A549 (cell line): ENCODE measurements at regions not wholly inside any gene's neighbourhood (a gene's known extent, or its start where the extent isn't known, plus 50 kb on each side); places are given as distances from the start of the nearest gene placed in this dataset.

Experiments used
- ATAC-seq, 2 experiments: fragments of 200-7000 bp in 1 of 2; fragments of >200 bp in 1 of 2; cut with Nextera tagmentation in 1 of 2; cut with Tn5 transposase in 1 of 2; 3 replicates each; pipeline versions ENCODE4 v1.8.0 to v1.9.1; 2018 to 2020; ENCODE audit warnings: mild to moderate bottlenecking in 1 of 2, moderate library complexity in 1 of 2
- CTCF ChIA-PET: fragments of 300-600 bp; sonication (Branson Sonifier 250); formaldehyde crosslinking; extraction: SDS; loops from one replicate; lab custom pipeline; 2021; ENCODE audit warnings: antibody characterized with exemption, inconsistent platforms; lab: Yijun Ruan, JAX
- POLR2A ChIA-PET: fragments of 350-600 bp; formaldehyde crosslinking; extraction: SDS; loops from one replicate; lab custom pipeline; 2021; ENCODE audit warnings: antibody characterized with exemption, inconsistent platforms; lab: Yijun Ruan, JAX
- DNase-seq, 2 experiments: peaks; one replicate each; pipeline versions ENCODE4 v3.0.0 to v3.0.0-alpha.2; 2011 to 2016; ENCODE audit warnings: low read depth in 1 of 2, low spot score in 1 of 2
- FAIRE-seq: peaks from 2 replicates; lab custom pipeline; 2011; peaks lifted over from hg19 to GRCh38; lab: Jason Lieb, UNC
- H3K27ac ChIP-seq, 2 experiments: fragments of >200 bp; sonication (Bioruptor Twin); formaldehyde crosslinking; 3 replicates each; pipeline ENCODE4 v1.5.1; 2016 to 2017
- H3K4me1 ChIP-seq: fragments of >200 bp; sonication (Bioruptor Twin); formaldehyde crosslinking; 3 replicates; pipeline ENCODE4 v1.6.1; 2016
- H3K4me2 ChIP-seq: fragments of >200 bp; sonication (Bioruptor Twin); formaldehyde crosslinking; 3 replicates; pipeline ENCODE4 v1.6.1; 2016
- H3K4me3 ChIP-seq: fragments of >200 bp; sonication (Bioruptor Twin); formaldehyde crosslinking; 3 replicates; pipeline ENCODE4 v1.5.1; 2016
- H3K9me3 ChIP-seq: fragments of >200 bp; sonication (Bioruptor Twin); formaldehyde crosslinking; 3 replicates; pipeline ENCODE4 v1.6.1; 2016
- CEBPB ChIP-seq, 2 experiments: fragments of >200 bp in 1 of 2; sonication (Bioruptor Twin) in 1 of 2; formaldehyde crosslinking in 1 of 2; IDR thresholded peaks; 2 replicates each; pipeline ENCODE4 v1.6.1; 2012 to 2016
- CHD4 ChIP-seq: fragments of 200-600 bp; sonication (generic); IDR thresholded peaks from 2 replicates; pipeline ENCODE4 v1.6.1; 2016; ENCODE audit warnings: antibody characterized with exemption, mild to moderate bottlenecking, borderline replicate concordance
- EP300 ChIP-seq, 2 experiments: fragments of >200 bp; sonication (Bioruptor Twin); formaldehyde crosslinking; IDR thresholded peaks; 2 replicates in 1 of 2; 3 replicates in 1 of 2; pipeline ENCODE4 v1.6.1; 2016 to 2017
- FOSB ChIP-seq: fragments of 250-450 bp; sonication (Bioruptor Pico); IDR thresholded peaks from 2 replicates; pipeline ENCODE4 v1.5.0; 2020; ENCODE audit warnings: mild to moderate bottlenecking, moderate library complexity
- FOXS1 ChIP-seq: fragments of 250-450 bp; sonication (Bioruptor Pico); IDR thresholded peaks from 2 replicates; pipeline ENCODE4 v1.5.0; 2020; ENCODE audit warnings: mild to moderate bottlenecking, moderate library complexity
- GATA3 ChIP-seq: IDR thresholded peaks from 2 replicates; pipeline ENCODE4 v1.6.1; 2012; ENCODE audit warnings: borderline replicate concordance
- JUNB ChIP-seq: fragments of >200 bp; sonication (Bioruptor Twin); formaldehyde crosslinking; IDR thresholded peaks from 2 replicates; pipeline ENCODE4 v1.6.1; 2016
- NFE2L2 ChIP-seq: fragments of 150-350 bp; conservative IDR thresholded peaks from 2 replicates; pipeline ENCODE4 v1.6.1; 2014; ENCODE audit warnings: low read length
- NPAS2 ChIP-seq: fragments of 250-450 bp; sonication (Bioruptor Pico); IDR thresholded peaks from 2 replicates; pipeline ENCODE4 v1.8.0; 2022; ENCODE audit warnings: mild to moderate bottlenecking, moderate library complexity, borderline replicate concordance
- NR3C1 ChIP-seq: fragments of >200 bp; sonication (Bioruptor Twin); formaldehyde crosslinking; IDR thresholded peaks from 3 replicates; pipeline ENCODE4 v1.6.1; 2017
- PHF8 ChIP-seq: fragments of 200-600 bp; sonication (generic); IDR thresholded peaks from 2 replicates; pipeline ENCODE4 v1.6.1; 2016; ENCODE audit warnings: low read depth, mild to moderate bottlenecking, antibody characterized with exemption, moderate library complexity, borderline replicate concordance
- RAD21 ChIP-seq, 2 experiments: fragments of >200 bp in 1 of 2; sonication (Bioruptor Twin) in 1 of 2; formaldehyde crosslinking in 1 of 2; IDR thresholded peaks in 1 of 2; conservative IDR thresholded peaks in 1 of 2; 2 replicates in 1 of 2; 3 replicates in 1 of 2; pipeline ENCODE4 v1.6.1; 2012 to 2018; ENCODE audit warnings: inconsistent platforms in 1 of 2
- TFCP2L1 ChIP-seq: fragments of 250-450 bp; sonication (Bioruptor Pico); IDR thresholded peaks from 2 replicates; pipeline ENCODE4 v1.5.0; 2021; ENCODE audit warnings: mild to moderate bottlenecking
- ZFP36 ChIP-seq: fragments of 450-650 bp; IDR thresholded peaks from 2 replicates; pipeline ENCODE4 v1.6.1; 2014; ENCODE audit warnings: borderline replicate concordance; ENCODE audit not compliant: partially characterized antibody
- ZSCAN20 ChIP-seq: fragments of 250-450 bp; sonication (Bioruptor Pico); IDR thresholded peaks from 2 replicates; pipeline ENCODE4 v1.8.0; 2022; ENCODE audit warnings: mild to moderate bottlenecking, moderate library complexity
- WGBS: methylation state at CpG from one replicate; pipeline ENCODE4 v1.1.6; 2017; ENCODE audit errors: missing lambda C conversion rate; 5-methylcytosine and 5-hydroxymethylcytosine counted together
- TF ChIP-seq, protein P1 (sequence below): fragments of 250-450 bp; sonication (Bioruptor Pico); IDR thresholded peaks from 2 replicates; pipeline ENCODE4 v1.5.0; 2021; ENCODE audit warnings: mild to moderate bottlenecking, moderate library complexity, borderline replicate concordance
- TF ChIP-seq, protein P2 (sequence below): fragments of >200 bp; sonication (Bioruptor Twin); formaldehyde crosslinking; IDR thresholded peaks from 3 replicates; pipeline ENCODE4 v1.5.1; 2016
- TF ChIP-seq, protein P3 (sequence below): fragments of 200-600 bp; sonication (generic); IDR thresholded peaks from 2 replicates; pipeline ENCODE4 v1.6.1; 2016; ENCODE audit warnings: antibody characterized with exemption, mild to moderate bottlenecking, moderate library complexity

DNA sequence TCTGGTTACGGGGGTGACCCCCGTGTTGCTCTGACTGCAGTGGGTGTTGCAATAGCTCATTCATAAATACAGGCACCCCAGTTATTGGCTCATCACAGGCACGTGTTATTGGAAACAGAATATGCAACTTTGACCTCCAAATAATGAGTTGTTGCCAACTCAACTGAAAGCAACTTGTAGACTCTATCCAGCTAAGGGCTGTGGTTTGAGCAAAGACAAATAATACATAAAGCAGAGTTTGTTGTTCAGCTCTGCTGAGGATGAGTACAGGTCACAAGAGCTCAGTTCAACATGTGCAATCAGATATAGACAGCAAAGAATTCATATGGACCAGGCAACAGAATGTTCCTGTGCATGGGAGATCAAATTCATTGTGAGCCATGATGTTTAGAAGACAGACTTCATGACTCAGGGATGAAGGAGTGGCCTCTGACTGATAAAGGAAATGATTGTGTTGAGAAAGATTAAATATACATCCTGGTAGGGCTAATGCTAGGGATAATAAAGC, 87.6 kb upstream of the LRIG1 start:
- no peak overlapping the region; a peak in 1 of 6 replicates for H3K27ac ChIP-seq
- TF ChIP-seq GATA3 = no peak
- TF ChIP-seq, protein P1, sequence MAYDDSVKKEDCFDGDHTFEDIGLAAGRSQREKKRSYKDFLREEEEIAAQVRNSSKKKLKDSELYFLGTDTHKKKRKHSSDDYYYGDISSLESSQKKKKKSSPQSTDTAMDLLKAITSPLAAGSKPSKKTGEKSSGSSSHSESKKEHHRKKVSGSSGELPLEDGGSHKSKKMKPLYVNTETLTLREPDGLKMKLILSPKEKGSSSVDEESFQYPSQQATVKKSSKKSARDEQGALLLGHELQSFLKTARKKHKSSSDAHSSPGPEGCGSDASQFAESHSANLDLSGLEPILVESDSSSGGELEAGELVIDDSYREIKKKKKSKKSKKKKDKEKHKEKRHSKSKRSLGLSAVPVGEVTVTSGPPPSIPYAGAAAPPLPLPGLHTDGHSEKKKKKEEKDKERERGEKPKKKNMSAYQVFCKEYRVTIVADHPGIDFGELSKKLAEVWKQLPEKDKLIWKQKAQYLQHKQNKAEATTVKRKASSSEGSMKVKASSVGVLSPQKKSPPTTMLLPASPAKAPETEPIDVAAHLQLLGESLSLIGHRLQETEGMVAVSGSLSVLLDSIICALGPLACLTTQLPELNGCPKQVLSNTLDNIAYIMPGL = no peak
- no peak for TF ChIP-seq PHF8
- TF ChIP-seq RAD21 (conservative IDR thresholded peaks at IDR 0.05 in 1 of 2, IDR thresholded peaks at IDR 0.05 in 1 of 2) = no peak
- TF ChIP-seq, protein P2, sequence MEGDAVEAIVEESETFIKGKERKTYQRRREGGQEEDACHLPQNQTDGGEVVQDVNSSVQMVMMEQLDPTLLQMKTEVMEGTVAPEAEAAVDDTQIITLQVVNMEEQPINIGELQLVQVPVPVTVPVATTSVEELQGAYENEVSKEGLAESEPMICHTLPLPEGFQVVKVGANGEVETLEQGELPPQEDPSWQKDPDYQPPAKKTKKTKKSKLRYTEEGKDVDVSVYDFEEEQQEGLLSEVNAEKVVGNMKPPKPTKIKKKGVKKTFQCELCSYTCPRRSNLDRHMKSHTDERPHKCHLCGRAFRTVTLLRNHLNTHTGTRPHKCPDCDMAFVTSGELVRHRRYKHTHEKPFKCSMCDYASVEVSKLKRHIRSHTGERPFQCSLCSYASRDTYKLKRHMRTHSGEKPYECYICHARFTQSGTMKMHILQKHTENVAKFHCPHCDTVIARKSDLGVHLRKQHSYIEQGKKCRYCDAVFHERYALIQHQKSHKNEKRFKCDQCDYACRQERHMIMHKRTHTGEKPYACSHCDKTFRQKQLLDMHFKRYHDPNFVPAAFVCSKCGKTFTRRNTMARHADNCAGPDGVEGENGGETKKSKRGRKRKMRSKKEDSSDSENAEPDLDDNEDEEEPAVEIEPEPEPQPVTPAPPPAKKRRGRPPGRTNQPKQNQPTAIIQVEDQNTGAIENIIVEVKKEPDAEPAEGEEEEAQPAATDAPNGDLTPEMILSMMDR = no peak
- no peak for TF ChIP-seq CEBPB (IDR thresholded peaks at IDR 0.05)
- no peak for TF ChIP-seq ZSCAN20 (CRISPR knock-in tag)
- TF ChIP-seq FOSB (CRISPR knock-in tag) = no peak
- TF ChIP-seq CHD4 = no peak
- no peak for TF ChIP-seq NFE2L2
- no peak for TF ChIP-seq NR3C1
- no peak for TF ChIP-seq TFCP2L1 (CRISPR knock-in tag)
- TF ChIP-seq ZFP36 = no peak
- TF ChIP-seq, all 56 proteins: peak for 0
- Histone ChIP-seq H3K4me2 (no peak overlapping the region), H3K4me3 (no peak overlapping the region), H3K4me1 (peaks cover 6% of the 10 kb centered on the region), H3K9me3 (no peaks in the 10 kb centered on the region)
- ATAC-seq (no peak), FAIRE-seq (no peak), DNase-seq (no peak)
- ChIA-PET POLR2A (no interaction called here), CTCF (no interaction called here)
- WGBS = 57% methylated on average over 3 of the region's 3 CpGs

DNA sequence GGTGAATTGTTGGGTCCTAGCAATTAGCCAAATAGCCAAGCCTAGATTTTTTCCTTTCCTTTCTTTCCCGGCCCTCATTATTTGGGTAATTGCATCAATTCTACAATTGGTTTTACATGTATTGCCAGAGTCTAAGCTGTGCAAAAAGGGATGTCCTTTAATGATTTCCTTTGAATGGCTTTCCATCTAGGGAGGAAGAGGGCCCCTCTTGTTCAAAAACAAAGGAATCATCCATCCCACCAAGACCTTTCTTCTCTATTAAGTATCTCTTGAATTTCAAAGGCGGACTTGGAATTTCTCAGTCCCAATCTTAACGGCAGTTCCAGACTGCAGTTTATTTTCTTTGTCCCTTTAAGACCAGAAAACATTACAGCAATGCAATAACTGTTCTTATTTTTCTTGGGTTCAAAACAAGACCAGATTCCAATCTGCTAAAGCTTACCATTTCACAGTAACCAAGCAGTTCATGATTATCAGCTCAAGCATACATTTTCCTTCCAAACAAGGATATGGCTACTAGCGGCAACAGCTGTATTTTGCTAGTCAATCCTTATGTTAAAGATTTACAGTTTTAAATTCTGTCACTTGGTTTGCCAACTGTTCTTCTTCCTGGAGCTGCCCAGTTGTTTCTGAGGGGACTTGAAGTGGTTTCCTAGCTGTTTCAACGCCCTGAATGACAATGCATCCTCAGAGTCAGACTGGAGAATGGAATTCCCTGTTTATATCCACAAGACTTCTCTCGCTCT, 91.4 kb upstream of the LRIG1 start:
- FAIRE-seq (no peak), DNase-seq (no peak)
- Histone ChIP-seq H3K4me1 (peaks cover 23% of the 10 kb centered on the region), H3K4me3 (no peak overlapping the region)
- TF ChIP-seq, protein P3, sequence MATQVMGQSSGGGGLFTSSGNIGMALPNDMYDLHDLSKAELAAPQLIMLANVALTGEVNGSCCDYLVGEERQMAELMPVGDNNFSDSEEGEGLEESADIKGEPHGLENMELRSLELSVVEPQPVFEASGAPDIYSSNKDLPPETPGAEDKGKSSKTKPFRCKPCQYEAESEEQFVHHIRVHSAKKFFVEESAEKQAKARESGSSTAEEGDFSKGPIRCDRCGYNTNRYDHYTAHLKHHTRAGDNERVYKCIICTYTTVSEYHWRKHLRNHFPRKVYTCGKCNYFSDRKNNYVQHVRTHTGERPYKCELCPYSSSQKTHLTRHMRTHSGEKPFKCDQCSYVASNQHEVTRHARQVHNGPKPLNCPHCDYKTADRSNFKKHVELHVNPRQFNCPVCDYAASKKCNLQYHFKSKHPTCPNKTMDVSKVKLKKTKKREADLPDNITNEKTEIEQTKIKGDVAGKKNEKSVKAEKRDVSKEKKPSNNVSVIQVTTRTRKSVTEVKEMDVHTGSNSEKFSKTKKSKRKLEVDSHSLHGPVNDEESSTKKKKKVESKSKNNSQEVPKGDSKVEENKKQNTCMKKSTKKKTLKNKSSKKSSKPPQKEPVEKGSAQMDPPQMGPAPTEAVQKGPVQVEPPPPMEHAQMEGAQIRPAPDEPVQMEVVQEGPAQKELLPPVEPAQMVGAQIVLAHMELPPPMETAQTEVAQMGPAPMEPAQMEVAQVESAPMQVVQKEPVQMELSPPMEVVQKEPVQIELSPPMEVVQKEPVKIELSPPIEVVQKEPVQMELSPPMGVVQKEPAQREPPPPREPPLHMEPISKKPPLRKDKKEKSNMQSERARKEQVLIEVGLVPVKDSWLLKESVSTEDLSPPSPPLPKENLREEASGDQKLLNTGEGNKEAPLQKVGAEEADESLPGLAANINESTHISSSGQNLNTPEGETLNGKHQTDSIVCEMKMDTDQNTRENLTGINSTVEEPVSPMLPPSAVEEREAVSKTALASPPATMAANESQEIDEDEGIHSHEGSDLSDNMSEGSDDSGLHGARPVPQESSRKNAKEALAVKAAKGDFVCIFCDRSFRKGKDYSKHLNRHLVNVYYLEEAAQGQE = no peak
- TF ChIP-seq JUNB (no peak), NPAS2 (CRISPR knock-in tag) (no peak), EP300 (IDR thresholded peaks at IDR 0.05) (no peak), TFCP2L1 (CRISPR knock-in tag) (no peak), FOXS1 (CRISPR knock-in tag) (no peak)
- TF ChIP-seq, all 56 proteins: peak for 0
- Histone ChIP-seq H3K4me2 (no peak overlapping the region), H3K27ac (peak overlapping the region; percentile 44 to 75; a peak in 3 of 6 replicates), H3K9me3 (no peaks in the 10 kb centered on the region)
- ChIA-PET POLR2A (no interaction called here), CTCF (interaction anchor here (0.7 kb wide), 1 partner anchor 13 kb away, joined by 3 read pairs; no protein-coding TSS in a partner anchor)
- 90% methylated on average over 6 of the region's 6 CpGs for WGBS
- ATAC-seq = no peak
